ENCODE measurements at regions not wholly inside any gene's neighbourhood (a gene's known extent, or its start where the extent isn't known, plus 50 kb on each side); places are given as distances from the start of the nearest gene placed in this dataset.

DNA sequence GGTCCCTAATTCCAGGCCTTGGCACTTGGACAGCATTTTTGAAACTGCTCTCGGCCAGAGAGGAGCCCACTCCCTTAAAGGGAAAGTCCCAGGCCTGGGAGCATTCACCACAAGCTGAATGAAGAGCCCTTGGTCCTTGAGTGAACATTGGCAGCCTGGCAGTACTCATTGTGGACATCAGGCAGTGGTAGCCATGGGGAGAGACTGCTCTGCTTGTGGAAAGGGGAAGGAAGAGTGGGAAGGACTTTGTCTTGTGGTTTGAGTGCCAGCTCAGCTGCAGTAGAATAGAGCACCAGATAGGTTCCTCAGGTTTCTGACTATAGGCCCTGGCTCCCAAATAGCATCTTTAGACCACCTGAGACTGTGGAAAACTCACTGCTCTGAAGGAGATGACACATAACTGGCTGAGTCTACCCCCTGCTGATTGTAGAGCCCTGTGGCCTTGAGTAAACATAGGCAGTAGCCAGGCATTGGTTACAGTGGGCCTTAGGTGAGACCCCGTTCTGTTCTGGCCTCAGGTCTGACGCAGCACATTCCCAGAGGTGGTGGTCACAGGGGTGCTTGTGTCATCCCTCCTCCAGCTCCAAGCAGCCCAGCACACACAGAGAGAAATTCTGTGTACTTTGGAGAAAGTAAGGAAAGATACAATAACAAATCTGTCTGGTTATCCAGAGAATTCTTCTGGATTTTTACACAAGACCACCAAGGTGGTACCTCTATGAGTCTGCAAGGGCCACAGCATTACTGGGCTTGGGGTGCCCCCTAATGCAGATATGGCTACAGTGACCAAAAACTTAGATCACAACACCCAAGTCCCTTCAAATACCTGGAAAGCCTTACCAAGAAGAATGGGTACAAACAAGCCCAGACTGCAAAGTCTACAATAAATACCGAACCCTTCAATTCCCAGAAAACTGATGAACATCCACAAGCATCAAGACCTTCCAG is 153.8 kb downstream of the GNAI1 start:
- FAIRE-seq, result no peak

DNA sequence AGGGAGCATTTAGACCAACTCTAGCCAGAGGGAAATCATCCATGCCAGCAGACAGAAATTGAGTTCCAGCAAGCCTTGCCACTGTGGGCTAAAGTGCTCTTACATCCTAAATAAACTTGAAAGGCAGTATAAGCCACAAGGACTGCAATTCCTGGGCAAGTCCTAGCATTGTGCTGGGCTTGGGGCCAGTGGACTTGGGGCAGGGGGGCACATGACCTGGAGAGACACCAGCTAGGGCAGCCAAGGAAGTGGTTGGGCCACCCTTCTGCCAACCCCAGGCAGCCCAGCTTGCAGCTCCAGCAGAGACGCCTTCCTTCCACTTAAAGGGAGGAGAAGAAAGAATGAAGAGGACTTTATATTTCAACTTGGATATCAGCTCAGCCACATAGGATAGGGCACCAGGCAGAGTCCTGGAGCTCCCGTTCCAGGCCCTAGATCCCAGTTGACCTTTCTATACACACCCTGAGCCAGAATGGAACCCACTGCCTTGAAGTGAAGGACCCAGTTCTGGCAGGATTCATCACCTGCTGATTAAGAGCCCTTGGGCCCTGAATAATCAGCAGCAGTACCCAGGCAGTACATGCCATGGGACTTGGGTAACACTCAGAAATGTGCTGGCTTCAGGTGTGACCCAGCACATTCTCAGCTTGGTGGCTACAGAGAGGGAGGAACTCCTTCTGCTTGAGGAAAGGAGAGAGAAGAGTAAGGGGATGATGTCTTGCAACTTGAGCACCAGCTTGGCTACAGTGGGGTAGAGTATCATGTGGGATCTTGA is 153.0 kb downstream of the GNAI1 start:
- FAIRE-seq, result no peak

DNA sequence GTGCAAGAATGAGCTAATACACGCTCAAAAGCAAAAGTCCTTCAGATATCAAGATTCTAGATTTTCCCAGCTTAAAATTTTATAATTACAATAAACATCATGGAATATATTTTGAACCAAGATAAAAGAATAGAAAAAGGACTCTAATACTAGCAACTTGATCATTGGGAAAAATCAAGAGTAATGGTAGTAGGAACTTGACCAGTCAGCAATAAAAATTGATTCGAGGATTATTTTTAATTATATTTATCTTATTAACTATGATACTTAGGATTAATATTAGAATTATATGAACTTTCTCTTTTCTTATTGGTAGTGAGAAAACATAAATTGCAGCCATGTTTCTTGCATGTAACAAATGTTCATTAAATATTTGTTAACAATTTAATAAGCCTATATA is 152.0 kb downstream of the GNAI1 start:
- FAIRE-seq, result no peak

DNA sequence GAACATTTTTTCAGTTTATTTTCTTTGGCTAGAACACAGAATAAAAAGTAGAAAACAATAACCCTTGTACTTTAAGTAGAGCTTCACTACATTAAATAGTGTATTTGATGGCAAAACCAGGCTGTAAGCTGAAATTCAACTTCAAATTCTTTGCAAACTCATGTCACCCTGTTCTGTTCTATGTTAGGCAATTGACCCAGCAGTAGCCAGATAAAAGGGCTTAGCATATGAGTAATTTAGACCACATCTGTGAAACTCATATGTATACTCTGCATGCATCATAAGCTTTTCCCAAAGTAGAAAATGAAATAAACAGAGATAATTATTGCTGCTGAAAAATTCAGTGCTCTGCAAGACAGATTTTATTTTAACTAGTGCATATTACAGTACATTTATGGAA is 150.2 kb downstream of the GNAI1 start:
- no peak for FAIRE-seq

DNA sequence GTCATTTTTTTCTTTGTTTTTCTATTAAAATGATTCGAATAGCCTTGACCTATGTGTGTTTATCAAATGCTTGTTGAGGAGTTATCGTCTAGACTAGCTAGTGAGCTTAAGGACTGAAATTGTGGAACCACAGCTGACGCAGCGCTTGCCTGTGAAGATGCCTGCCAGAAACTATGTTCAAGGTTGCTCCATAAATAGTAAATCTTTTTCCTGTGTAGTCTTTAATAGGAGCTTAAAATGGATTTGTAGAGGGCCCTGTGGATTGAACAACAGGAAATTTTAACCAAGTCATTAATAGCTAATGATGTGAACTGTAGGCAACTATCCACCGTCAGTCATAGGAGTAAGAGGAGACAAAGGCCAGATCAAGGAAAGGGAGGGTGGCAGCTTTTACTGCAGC is 145.1 kb downstream of the GNAI1 start:
- no peak for FAIRE-seq

DNA sequence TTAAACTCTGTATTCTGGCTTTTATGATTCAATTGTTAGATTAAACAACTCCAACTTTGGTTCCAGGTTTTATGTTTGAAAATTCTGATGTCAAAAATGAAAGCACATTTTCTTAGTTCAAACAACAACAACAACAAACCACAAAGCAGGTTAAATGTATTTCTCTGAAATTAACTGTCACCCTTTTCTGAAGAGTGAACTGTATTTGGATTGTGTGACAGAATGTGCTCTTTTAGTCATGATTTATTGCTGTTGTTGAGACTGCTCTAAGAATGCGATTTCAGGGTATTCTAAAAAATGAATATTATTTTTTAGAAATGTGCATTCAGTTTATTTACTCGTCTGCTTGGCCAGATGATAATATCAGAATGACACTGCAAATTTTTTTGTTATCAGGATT is 144.1 kb downstream of the GNAI1 start:
- peak; percentile 73 for FAIRE-seq

DNA sequence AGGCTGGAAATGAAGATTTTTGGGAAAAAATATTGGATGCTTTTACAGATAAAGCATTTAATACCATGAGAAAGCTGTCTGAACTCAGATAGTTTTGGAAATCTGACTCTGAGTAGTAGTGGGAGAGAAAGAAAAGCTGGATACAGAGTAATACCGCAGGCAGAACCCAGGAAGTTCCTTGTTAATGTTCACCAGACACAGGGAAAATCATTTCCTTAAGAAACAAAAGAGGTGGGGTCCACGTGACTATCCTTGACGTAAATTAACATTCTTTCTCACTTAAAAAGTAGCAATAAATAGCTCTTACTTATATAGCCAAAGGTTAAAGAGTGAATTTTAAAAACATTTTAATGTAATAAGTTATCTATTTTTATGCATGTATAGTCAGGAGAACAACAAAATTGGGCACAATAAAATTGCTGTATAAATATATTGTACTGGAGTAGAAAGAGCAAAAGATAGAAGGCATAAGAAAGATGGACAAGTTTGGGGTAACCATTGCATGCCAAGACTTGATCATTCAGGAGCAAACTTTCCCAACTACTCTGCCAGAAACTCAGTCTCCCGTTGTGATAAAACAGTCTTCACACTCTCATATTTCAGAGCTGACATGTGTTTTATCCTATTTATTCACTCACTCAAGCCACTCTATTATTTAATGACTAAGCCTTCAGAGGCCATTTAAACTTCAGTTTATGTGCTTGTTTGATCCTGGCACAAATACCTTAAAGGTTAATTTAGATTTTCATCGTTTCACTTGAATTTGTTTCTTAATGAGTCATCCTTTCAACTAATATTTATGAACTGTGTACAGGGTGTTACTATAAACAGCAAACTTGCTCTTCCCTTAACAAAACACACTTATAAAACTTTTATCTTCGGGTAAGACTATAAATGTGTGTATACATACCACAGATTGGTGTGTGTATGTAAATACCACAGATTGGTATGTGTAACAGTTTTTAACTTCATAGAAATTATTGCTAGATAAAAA is 143.1 kb downstream of the GNAI1 start:
- FAIRE-seq, result peak; percentile 64
